ENCODE measurements at regions not wholly inside any gene's neighbourhood (a gene's known extent, or its start where the extent isn't known, plus 50 kb on each side); places are given as distances from the start of the nearest gene placed in this dataset.

- no peak for DNase-seq
- Mint-ChIP-seq H3K4me1 (ENCODE audit: low read depth) (peaks cover 15% of the 10 kb centered on the region), H3K9me3 (no peaks in the 10 kb centered on the region), H3K27me3 (ENCODE audit: insufficient read depth) (peaks cover 5% of the 10 kb centered on the region), H3K27ac (no peak overlapping the region), H3K4me3 (no peak overlapping the region), H3K36me3 (ENCODE audit: low read depth) (no peaks in the 10 kb centered on the region)
- TF ChIP-seq, protein P1, sequence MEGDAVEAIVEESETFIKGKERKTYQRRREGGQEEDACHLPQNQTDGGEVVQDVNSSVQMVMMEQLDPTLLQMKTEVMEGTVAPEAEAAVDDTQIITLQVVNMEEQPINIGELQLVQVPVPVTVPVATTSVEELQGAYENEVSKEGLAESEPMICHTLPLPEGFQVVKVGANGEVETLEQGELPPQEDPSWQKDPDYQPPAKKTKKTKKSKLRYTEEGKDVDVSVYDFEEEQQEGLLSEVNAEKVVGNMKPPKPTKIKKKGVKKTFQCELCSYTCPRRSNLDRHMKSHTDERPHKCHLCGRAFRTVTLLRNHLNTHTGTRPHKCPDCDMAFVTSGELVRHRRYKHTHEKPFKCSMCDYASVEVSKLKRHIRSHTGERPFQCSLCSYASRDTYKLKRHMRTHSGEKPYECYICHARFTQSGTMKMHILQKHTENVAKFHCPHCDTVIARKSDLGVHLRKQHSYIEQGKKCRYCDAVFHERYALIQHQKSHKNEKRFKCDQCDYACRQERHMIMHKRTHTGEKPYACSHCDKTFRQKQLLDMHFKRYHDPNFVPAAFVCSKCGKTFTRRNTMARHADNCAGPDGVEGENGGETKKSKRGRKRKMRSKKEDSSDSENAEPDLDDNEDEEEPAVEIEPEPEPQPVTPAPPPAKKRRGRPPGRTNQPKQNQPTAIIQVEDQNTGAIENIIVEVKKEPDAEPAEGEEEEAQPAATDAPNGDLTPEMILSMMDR (IDR thresholded peaks at IDR 0.05), result no peak
Measured at GRCh38 chr18:3350021-3350420, 88.1 kb downstream of the MYL12B start.

- TF ChIP-seq, protein P1 (IDR thresholded peaks at IDR 0.05), result no peak
- Mint-ChIP-seq H3K4me3 (no peak overlapping the region), H3K4me1 (ENCODE audit: low read depth) (peaks cover 7% of the 10 kb centered on the region), H3K9me3 (no peaks in the 10 kb centered on the region), H3K36me3 (ENCODE audit: low read depth) (no peaks in the 10 kb centered on the region), H3K27me3 (ENCODE audit: insufficient read depth) (peaks cover 7% of the 10 kb centered on the region), H3K27ac (no peak overlapping the region)
- no peak for DNase-seq
Measured at GRCh38 chr18:3350566-3351527, 88.9 kb downstream of the MYL12B start.

DNA sequence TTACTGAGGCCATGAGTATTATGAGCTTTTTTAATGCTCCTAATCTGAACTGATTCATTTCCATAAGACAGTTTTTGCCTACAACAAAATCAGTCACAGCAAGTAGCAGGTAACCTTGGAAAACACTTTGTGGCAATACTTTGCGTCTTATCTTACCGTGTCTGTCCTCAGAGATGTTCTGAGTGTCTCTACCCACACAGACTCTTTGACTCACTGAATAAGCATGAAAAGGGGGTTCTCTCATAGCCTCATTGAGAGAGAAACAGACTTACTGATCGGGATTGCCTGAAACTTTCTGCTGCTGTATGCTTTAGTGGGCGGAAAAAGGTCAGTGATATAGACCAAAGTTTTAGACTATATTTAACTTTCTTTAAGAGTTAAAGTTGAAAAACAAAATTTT is 92.6 kb downstream of the MYL12B start:
- no peak overlapping the region for H3K4me3 Mint-ChIP-seq
- DNase-seq, result no peak
- H3K27ac Mint-ChIP-seq, result no peak overlapping the region

DNA sequence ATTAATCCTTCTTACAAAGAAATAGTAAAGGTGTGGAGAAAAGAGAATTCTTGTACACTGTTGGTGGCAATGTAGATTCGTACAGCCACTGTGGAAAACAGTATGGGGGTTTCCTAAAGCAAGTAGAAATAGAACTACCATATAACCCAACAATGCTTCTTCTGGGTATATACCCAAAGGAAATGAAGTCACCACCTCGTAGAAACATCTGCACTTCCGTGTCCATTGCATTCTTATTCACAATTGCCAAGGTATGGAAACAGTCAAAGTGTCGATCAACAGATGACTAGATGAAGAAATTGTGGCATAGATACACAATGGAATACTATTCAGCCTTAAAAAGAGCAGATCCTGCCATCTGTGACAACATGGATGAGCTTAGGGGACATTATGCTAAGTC is 93.4 kb upstream of the TGIF1 start:
- Mint-ChIP-seq H3K27me3 (ENCODE audit: insufficient read depth) (peaks cover 24% of the 10 kb centered on the region), H3K9me3 (no peaks in the 10 kb centered on the region; the same call in 1 of the 2 replicates), H3K27ac (no peak overlapping the region), H3K36me3 (ENCODE audit: low read depth) (no peaks in the 10 kb centered on the region), H3K4me3 (no peak overlapping the region), H3K4me1 (ENCODE audit: low read depth) (peaks cover 6% of the 10 kb centered on the region; the same call in 1 of the 2 replicates)
- TF ChIP-seq, protein P1 (IDR thresholded peaks at IDR 0.05), result no peak
- no peak for DNase-seq

More for the DNA sequence above, 92.6 kb downstream of the MYL12B start:
- peaks cover 6% of the 10 kb centered on the region; the same call in 1 of the 2 replicates for H3K4me1 Mint-ChIP-seq (ENCODE audit: low read depth)
- peaks cover 19% of the 10 kb centered on the region for H3K27me3 Mint-ChIP-seq (ENCODE audit: insufficient read depth)
- no peaks in the 10 kb centered on the region for H3K36me3 Mint-ChIP-seq (ENCODE audit: low read depth)
- TF ChIP-seq, protein P1 (IDR thresholded peaks at IDR 0.05), result no peak
- no peaks in the 10 kb centered on the region; the same call in 1 of the 2 replicates for H3K9me3 Mint-ChIP-seq

- H3K27ac Mint-ChIP-seq, result no peak overlapping the region
- peaks cover 27% of the 10 kb centered on the region for H3K27me3 Mint-ChIP-seq (ENCODE audit: insufficient read depth)
- peaks cover 6% of the 10 kb centered on the region; the same call in 1 of the 2 replicates for H3K4me1 Mint-ChIP-seq (ENCODE audit: low read depth)
Measured at GRCh38 chr18:3357516-3357915, 92.5 kb upstream of the TGIF1 start.

More at GRCh38 chr18:3357516-3357915, 92.5 kb upstream of the TGIF1 start:
- no peaks in the 10 kb centered on the region for H3K36me3 Mint-ChIP-seq (ENCODE audit: low read depth)
- no peak overlapping the region for H3K4me3 Mint-ChIP-seq
- DNase-seq, result no peak
- H3K9me3 Mint-ChIP-seq, result no peaks in the 10 kb centered on the region; the same call in 1 of the 2 replicates
- TF ChIP-seq, protein P1 (IDR thresholded peaks at IDR 0.05), result no peak
